Caco-2 (cell line): ENCODE measurements at regions not wholly inside any gene's neighbourhood (a gene's known extent, or its start where the extent isn't known, plus 50 kb on each side); places are given as distances from the start of the nearest gene placed in this dataset.

Experiments
- BruUV-seq: library from RNA; stranded (reverse); fragments of 400-500 nt; replicated peaks from 2 replicates; lab custom pipeline; 2021; lab: Mats Ljungman, UMichigan
- CTCF ChIA-PET: fragments of 300-600 bp; sonication (Branson Sonifier 250); formaldehyde crosslinking; loops from one replicate; lab custom pipeline; 2022; ENCODE audit warnings: antibody characterized with exemption; lab: Charles Lee
- POLR2A ChIA-PET: fragments of 300-600 bp; sonication (Branson Sonifier 250); formaldehyde crosslinking; loops from one replicate; lab custom pipeline; 2022; ENCODE audit warnings: antibody characterized with exemption; lab: Charles Lee
- DNase-seq, 2 experiments: peaks; one replicate each; pipeline versions ENCODE4 v3.0.0 to v3.0.0-alpha.2; 2020 to 2022
- H3K27me3 ChIP-seq: replicated peaks from 2 replicates; pipeline ENCODE4 v1.6.0; 2011; ENCODE audit warnings: low read length; ENCODE audit not compliant: control insufficient read depth, insufficient read depth
- H3K36me3 ChIP-seq: 2 replicates; pipeline ENCODE4 v1.5.1; 2011; ENCODE audit warnings: low read length; ENCODE audit not compliant: control insufficient read depth, insufficient read depth
- H3K4me1 ChIP-seq: fragments of 250-450 bp; sonication (Bioruptor Pico); 2 replicates; pipeline ENCODE4 v1.5.1; 2020; ENCODE audit warnings: mild to moderate bottlenecking
- H3K4me3 ChIP-seq: 2 replicates; pipeline ENCODE4 v1.5.1; 2011; ENCODE audit warnings: low read depth, mild to moderate bottlenecking, control low read depth, low read length
- H3K9me3 ChIP-seq: fragments of 250-450 bp; sonication (Bioruptor Pico); 2 replicates; pipeline ENCODE4 v1.5.1; 2020; ENCODE audit warnings: mild to moderate bottlenecking, moderate library complexity
- H3K27ac Mint-ChIP-seq: one replicate; pipeline ENCODE4 v1.8.0; 2022; ENCODE audit warnings: mixed read lengths; ENCODE audit not compliant: unreplicated experiment
- H3K27me3 Mint-ChIP-seq: one replicate; pipeline ENCODE4 v1.8.0; 2022; ENCODE audit warnings: mixed read lengths; ENCODE audit not compliant: insufficient read depth, unreplicated experiment
- H3K36me3 Mint-ChIP-seq: one replicate; pipeline ENCODE4 v1.8.0; 2022; ENCODE audit warnings: mild to moderate bottlenecking, mixed read lengths; ENCODE audit not compliant: insufficient read depth, unreplicated experiment
- H3K4me1 Mint-ChIP-seq: one replicate; pipeline ENCODE4 v1.8.0; 2022; ENCODE audit warnings: low read depth, mixed read lengths; ENCODE audit not compliant: unreplicated experiment
- H3K4me3 Mint-ChIP-seq: one replicate; pipeline ENCODE4 v1.8.0; 2022; ENCODE audit warnings: mild to moderate bottlenecking, moderate library complexity, mixed read lengths; ENCODE audit not compliant: unreplicated experiment
- H3K9me3 Mint-ChIP-seq: one replicate; pipeline ENCODE4 v1.8.0; 2022; ENCODE audit warnings: mixed read lengths; ENCODE audit not compliant: unreplicated experiment
- CTCF ChIP-seq, 2 experiments: fragments of 200-600 bp in 1 of 2; IDR thresholded peaks; 1 replicate in 1 of 2; 2 replicates in 1 of 2; pipeline versions ENCODE4 v1.5.1 to v1.8.0; 2011 to 2022; ENCODE audit warnings: antibody characterized with exemption in 1 of 2, control low read depth in 1 of 2, inconsistent platforms in 1 of 2, low read depth in 1 of 2, low read length in 1 of 2, mild to moderate bottlenecking in 1 of 2, moderate library complexity in 1 of 2; ENCODE audit not compliant: insufficient read depth in 1 of 2, severe bottlenecking in 1 of 2, unreplicated experiment in 1 of 2
- intact Hi-C: fragments of 100-400 bp; cut with micrococcal nuclease; formaldehyde crosslinking; loops from one replicate; pipeline ENCODE4 v1.10.0; 2022; ENCODE audit not compliant: unreplicated experiment

- CTCF ChIA-PET: no interaction called here
- H3K27me3 ChIP-seq: no peaks in the 10 kb centered on the region
- Mint-ChIP-seq H3K4me1 (no peaks in the 10 kb centered on the region), H3K27ac (no peak overlapping the region), H3K27me3 (no peaks in the 10 kb centered on the region), H3K9me3 (peaks cover 9% of the 10 kb centered on the region), H3K4me3 (no peak overlapping the region), H3K36me3 (no peaks in the 10 kb centered on the region)
- intact Hi-C loops: no loop called here
- BruUV-seq: no TSS peak
- H3K36me3 ChIP-seq: no peaks in the 10 kb centered on the region
- H3K4me3 ChIP-seq: no peak overlapping the region
- H3K9me3 ChIP-seq: no peaks in the 10 kb centered on the region; the same call in 1 of the 2 replicates
- H3K4me1 ChIP-seq: no peaks in the 10 kb centered on the region
- no peak for TF ChIP-seq CTCF (IDR thresholded peaks at IDR 0.05; ENCODE audit: insufficient read depth in 1 of 2, low read depth in 1 of 2, low read length in 1 of 2, severe bottlenecking in 1 of 2, unreplicated experiment in 1 of 2)
- DNase-seq: no peak
- POLR2A ChIA-PET: no interaction called here
Measured at GRCh38 chr16:55175389-55175788, 148.6 kb upstream of the IRX6 start.

GRCh38 chr16:55176901-55177300, 147.1 kb upstream of the IRX6 start:
- CTCF ChIA-PET: no interaction called here
- BruUV-seq: no TSS peak
- Histone ChIP-seq H3K4me1 (no peaks in the 10 kb centered on the region), H3K4me3 (no peak overlapping the region), H3K36me3 (no peaks in the 10 kb centered on the region), H3K27me3 (no peaks in the 10 kb centered on the region), H3K9me3 (no peaks in the 10 kb centered on the region; the same call in 1 of the 2 replicates)
- intact Hi-C loops: no loop called here
- no peak for DNase-seq
- peaks cover 9% of the 10 kb centered on the region for H3K9me3 Mint-ChIP-seq
- no peaks in the 10 kb centered on the region for H3K27me3 Mint-ChIP-seq
- TF ChIP-seq CTCF (IDR thresholded peaks at IDR 0.05; ENCODE audit: insufficient read depth in 1 of 2, low read depth in 1 of 2, low read length in 1 of 2, severe bottlenecking in 1 of 2, unreplicated experiment in 1 of 2): no peak
- no peak overlapping the region for H3K4me3 Mint-ChIP-seq
- H3K36me3 Mint-ChIP-seq: no peaks in the 10 kb centered on the region
- H3K27ac Mint-ChIP-seq: no peak overlapping the region
- POLR2A ChIA-PET: no interaction called here
- H3K4me1 Mint-ChIP-seq: no peaks in the 10 kb centered on the region

- H3K9me3 Mint-ChIP-seq: peaks cover 9% of the 10 kb centered on the region
Measured at GRCh38 chr16:55179411-55179810, 144.6 kb upstream of the IRX6 start.

More at GRCh38 chr16:55179411-55179810, 144.6 kb upstream of the IRX6 start:
- Histone ChIP-seq H3K4me1 (peaks cover 8% of the 10 kb centered on the region; the same call in 1 of the 2 replicates), H3K9me3 (no peaks in the 10 kb centered on the region; the same call in 1 of the 2 replicates), H3K27me3 (no peaks in the 10 kb centered on the region), H3K4me3 (no peak overlapping the region), H3K36me3 (no peaks in the 10 kb centered on the region)
- no peak for DNase-seq
- POLR2A ChIA-PET: no interaction called here
- Mint-ChIP-seq H3K27me3 (no peaks in the 10 kb centered on the region), H3K4me3 (no peak overlapping the region), H3K36me3 (no peaks in the 10 kb centered on the region), H3K4me1 (peaks cover 12% of the 10 kb centered on the region), H3K27ac (no peak overlapping the region)
- no peak for TF ChIP-seq CTCF (IDR thresholded peaks at IDR 0.05; ENCODE audit: insufficient read depth in 1 of 2, low read depth in 1 of 2, low read length in 1 of 2, severe bottlenecking in 1 of 2, unreplicated experiment in 1 of 2)
- no TSS peak for BruUV-seq
- CTCF ChIA-PET: no interaction called here
- intact Hi-C loops: no loop called here
